MCF 10A (cell line): ENCODE measurements at regions not wholly inside any gene's neighbourhood (a gene's known extent, or its start where the extent isn't known, plus 50 kb on each side); places are given as distances from the start of the nearest gene placed in this dataset.
"Not testable (repeated sequence)": the region's sequence is repeated elsewhere in the genome, so short reads cannot be mapped to it uniquely, and the experiment has no call there.

ENCODE experiments used
- BruUV-seq: library from RNA; stranded (reverse); fragments of 400-500 nt; replicated peaks from 2 replicates; lab custom pipeline; 2021; lab: Mats Ljungman, UMichigan
- CTCF ChIA-PET: fragments of 300-600 bp; sonication (Branson Sonifier 250); formaldehyde crosslinking; extraction: SDS; loops from one replicate; lab custom pipeline; 2021; ENCODE audit warnings: antibody characterized with exemption, inconsistent platforms; lab: Yijun Ruan, JAX
- POLR2A ChIA-PET: fragments of 300-600, 350-650 bp; sonication (Branson Sonifier 250); formaldehyde crosslinking; extraction: SDS; loops from one replicate; lab custom pipeline; 2020; ENCODE audit warnings: antibody characterized with exemption, inconsistent platforms; lab: Yijun Ruan, JAX
- DNase-seq: peaks from one replicate; pipeline ENCODE4 v3.0.0-alpha.2; 2018; ENCODE audit not compliant: unreplicated experiment
- H3K27ac Mint-ChIP-seq: one replicate; pipeline ENCODE4 v1.8.0; 2022; ENCODE audit warnings: mild to moderate bottlenecking, low read depth, mixed read lengths; ENCODE audit not compliant: unreplicated experiment
- H3K27me3 Mint-ChIP-seq: one replicate; pipeline ENCODE4 v1.8.0; 2022; ENCODE audit warnings: mixed read lengths; ENCODE audit not compliant: insufficient read depth, unreplicated experiment
- H3K36me3 Mint-ChIP-seq: one replicate; pipeline ENCODE4 v1.8.0; 2022; ENCODE audit warnings: mild to moderate bottlenecking, moderate library complexity, mixed read lengths; ENCODE audit not compliant: insufficient read depth, unreplicated experiment
- H3K4me1 Mint-ChIP-seq: one replicate; pipeline ENCODE4 v1.8.0; 2022; ENCODE audit warnings: mixed read lengths; ENCODE audit not compliant: insufficient read depth, unreplicated experiment
- H3K4me3 Mint-ChIP-seq: one replicate; pipeline ENCODE4 v1.8.0; 2022; ENCODE audit warnings: mild to moderate bottlenecking, moderate library complexity, mixed read lengths; ENCODE audit not compliant: unreplicated experiment
- H3K9me3 Mint-ChIP-seq: one replicate; pipeline ENCODE4 v1.8.0; 2022; ENCODE audit warnings: mixed read lengths; ENCODE audit not compliant: unreplicated experiment
- intact Hi-C: fragments of 100-400 bp; cut with micrococcal nuclease; formaldehyde crosslinking; loops from 2 replicates; pipeline ENCODE4 v1.14.1; 2022

DNA sequence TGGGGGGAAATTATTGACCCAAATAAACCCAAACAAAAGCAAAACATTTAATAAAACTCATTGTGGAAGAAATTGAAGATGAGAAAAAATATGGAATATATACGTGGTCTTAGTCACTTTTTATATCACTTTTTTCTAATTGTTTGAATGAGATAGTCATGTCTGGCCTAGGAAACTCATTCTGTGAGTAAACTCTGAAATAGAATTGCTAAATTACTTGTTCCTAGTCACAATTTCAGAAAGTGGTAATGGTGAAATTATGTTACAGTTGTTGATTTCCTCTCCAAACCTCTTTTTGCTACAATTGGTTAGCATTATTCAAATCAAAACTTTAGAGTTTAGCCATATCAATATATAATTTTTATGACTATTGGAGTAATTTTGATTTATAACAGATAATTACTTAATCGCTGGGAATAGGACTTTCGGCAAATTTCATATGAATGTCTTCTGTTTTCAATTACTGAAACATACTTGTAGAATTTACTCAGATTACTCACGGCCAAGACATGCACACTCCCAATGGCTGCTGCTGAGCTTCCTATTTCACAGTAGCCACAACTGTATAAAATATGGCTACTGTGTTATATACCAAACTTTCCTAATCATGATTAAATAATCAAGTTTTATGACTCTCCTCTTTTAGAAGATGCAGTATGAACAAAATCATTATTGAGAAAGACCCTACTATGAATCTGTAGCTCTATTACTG lies 113.8 kb upstream of the C1QTNF3 start:
- H3K36me3 Mint-ChIP-seq, intact Hi-C loops, H3K9me3 Mint-ChIP-seq, BruUV-seq, POLR2A ChIA-PET, H3K27ac Mint-ChIP-seq, H3K4me3 Mint-ChIP-seq, H3K4me1 Mint-ChIP-seq, H3K27me3 Mint-ChIP-seq, DNase-seq: not testable (repeated sequence)
- CTCF ChIA-PET: interaction anchor here (0.9 kb wide), 1 partner anchor 317 kb away, joined by 3 read pairs; no protein-coding TSS in a partner anchor

DNA sequence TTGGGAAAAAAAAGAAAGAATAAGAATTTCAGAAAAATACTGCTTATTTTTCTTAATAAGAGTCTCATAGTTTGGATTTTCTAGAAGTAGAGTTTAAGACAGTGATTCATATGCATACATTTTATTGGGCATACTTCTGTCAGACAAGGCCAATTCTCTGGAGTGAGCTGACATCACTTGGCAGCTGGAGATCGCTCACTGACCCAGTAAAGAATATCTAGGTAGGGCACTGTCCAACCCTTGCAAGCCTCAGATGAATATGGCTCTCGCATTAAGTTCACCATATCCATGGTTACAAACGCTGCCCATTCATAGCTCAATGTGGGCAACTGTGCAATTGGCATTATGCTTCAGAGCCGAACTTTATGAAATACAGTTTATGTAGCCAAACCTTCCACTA lies 117.9 kb upstream of the C1QTNF3 start:
- H3K4me3 Mint-ChIP-seq, H3K4me1 Mint-ChIP-seq, DNase-seq, POLR2A ChIA-PET, H3K36me3 Mint-ChIP-seq, H3K27me3 Mint-ChIP-seq, BruUV-seq, H3K9me3 Mint-ChIP-seq, intact Hi-C loops, H3K27ac Mint-ChIP-seq: not testable (repeated sequence)
- CTCF ChIA-PET: interaction anchor here (0.8 kb wide), 1 partner anchor 163 kb away, joined by 3 read pairs; no protein-coding TSS in a partner anchor

DNA sequence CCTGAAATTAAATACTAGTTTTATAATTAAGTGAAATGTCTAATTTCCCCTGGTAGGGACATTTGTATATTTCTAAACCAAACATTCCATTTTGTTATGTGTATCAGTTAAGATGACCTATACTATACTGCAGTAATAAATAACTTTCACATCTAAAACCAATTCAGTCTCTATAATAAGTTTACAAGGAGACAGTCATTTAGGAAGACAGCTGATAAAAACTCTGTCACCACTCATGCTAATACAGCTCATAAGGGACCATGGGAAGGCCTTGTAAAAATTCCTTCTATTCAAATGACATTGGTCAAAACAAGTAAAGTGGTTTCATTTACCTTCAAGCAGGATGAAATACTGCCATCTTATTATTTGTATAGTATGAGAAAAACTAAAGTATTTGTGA lies 128.4 kb upstream of the C1QTNF3 start:
- BruUV-seq, POLR2A ChIA-PET, H3K9me3 Mint-ChIP-seq, H3K27ac Mint-ChIP-seq, H3K27me3 Mint-ChIP-seq, H3K4me1 Mint-ChIP-seq, CTCF ChIA-PET, intact Hi-C loops, H3K36me3 Mint-ChIP-seq, H3K4me3 Mint-ChIP-seq, DNase-seq: not testable (repeated sequence)

DNA sequence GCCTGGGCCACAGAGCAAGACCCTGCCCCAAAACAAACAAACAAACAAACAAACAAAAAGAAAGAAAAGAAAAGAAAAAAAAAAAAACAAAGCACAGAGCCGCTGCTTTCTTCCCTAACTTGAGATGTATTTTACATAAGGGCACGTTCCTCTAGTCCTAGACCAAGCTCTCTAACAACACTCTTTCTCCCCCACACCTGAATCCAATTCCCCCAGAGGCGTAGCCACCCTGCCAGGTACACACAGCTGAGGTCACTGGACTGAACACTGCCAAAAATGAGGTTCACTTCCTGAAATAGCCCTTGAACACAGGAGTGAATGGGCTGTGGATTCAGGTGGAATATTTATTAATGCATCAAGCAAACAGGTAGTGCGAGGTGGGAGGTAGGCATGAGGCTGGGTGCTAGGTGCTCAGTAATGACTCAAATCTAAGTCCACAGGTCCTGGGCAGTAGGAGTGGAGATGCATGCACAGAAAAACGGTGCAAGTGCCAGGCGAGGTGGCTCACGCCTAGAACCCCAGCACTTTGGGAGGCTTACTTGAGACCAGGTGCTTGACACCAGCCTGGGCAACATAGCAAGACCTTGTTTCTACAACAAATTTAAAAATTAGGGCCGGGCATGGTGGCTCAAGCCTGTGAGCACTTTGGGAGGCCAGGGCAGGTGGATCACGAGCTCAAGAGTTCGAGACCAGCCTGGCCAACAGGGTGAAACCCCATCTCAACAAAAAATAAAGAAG lies 136.6 kb upstream of the C1QTNF3 start:
- H3K36me3 Mint-ChIP-seq, H3K4me3 Mint-ChIP-seq, H3K9me3 Mint-ChIP-seq, POLR2A ChIA-PET, H3K27ac Mint-ChIP-seq, intact Hi-C loops, H3K4me1 Mint-ChIP-seq, BruUV-seq, H3K27me3 Mint-ChIP-seq, DNase-seq: not testable (repeated sequence)
- CTCF ChIA-PET: interaction anchor here (0.6 kb wide), 1 partner anchor 589 kb away, joined by 4 read pairs; no protein-coding TSS in a partner anchor

DNA sequence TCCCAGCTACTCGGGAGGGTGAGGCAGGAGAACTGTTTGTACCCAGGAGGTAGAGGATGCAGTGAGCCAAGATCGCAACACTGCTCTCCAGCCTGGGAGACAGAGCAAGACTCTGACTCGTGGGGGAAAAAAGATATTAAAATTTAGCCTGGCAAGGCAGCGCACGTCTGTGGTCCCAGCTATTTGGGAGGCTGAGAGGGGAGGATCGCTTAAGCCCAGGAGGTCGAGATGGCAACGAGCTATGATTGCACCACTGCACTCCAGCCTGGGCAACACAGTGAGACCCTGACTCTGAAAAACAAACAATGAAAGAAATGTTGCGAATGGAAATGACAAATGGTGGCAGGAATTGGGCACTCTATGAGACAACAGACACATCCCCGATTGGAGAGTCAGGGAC lies 137.2 kb upstream of the C1QTNF3 start:
- intact Hi-C loops, H3K27me3 Mint-ChIP-seq, H3K4me3 Mint-ChIP-seq, DNase-seq, CTCF ChIA-PET, H3K4me1 Mint-ChIP-seq, BruUV-seq, H3K9me3 Mint-ChIP-seq, H3K27ac Mint-ChIP-seq, POLR2A ChIA-PET, H3K36me3 Mint-ChIP-seq: not testable (repeated sequence)

DNA sequence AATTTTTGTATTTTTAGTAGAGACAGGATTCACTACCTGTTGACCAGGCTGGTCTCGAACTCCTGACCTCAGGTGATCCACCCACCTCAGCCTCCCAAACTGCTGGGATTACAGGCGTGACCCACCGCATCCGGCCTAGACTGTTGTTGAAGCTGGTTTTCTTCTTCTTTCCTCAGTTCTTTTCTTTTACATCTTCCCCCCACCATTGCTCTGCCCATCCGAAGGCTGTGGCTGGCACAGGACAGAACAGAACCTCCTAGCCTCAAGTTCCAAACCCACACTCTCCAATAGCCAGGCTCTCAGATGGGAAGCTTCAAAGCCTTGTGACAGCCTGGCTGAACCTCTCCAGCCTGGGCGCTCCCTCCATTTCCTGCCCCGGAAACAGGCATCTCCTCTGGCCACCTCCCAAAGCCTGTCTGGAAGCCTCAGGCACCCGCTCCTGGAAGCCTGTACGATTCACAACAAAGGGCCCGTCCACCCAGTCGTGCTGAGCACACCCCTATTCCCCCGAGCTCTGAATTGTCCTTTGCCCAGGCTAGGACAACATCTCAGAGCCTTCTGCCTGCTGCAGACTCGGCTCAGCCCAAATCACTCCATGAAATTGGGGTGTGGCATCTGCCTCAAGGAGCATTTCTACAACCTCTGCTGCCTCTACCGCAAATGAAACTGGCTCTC lies 138.1 kb upstream of the C1QTNF3 start:
- H3K4me1 Mint-ChIP-seq, DNase-seq, H3K9me3 Mint-ChIP-seq, H3K4me3 Mint-ChIP-seq, intact Hi-C loops, H3K27me3 Mint-ChIP-seq, H3K27ac Mint-ChIP-seq, BruUV-seq, POLR2A ChIA-PET, H3K36me3 Mint-ChIP-seq, CTCF ChIA-PET: not testable (repeated sequence)

DNA sequence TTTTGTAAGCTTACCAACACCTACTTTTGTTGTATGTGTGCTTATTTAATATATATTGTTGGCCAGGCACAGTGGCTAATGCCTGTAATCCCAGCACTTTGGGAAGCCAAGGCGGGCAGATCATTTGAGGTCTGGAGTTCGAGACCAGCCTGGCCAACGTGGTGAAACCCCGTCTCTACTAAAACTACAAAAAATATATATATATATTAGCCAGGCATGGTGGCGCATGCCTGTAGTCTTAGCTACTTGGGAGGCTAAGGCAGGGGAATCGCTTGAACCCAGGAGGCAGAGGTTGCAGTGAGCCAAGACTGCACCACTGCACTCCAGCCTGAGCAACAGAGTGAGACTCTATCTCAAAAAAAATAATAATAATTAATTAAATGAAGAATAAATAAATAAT lies 142.0 kb upstream of the C1QTNF3 start:
- POLR2A ChIA-PET, H3K36me3 Mint-ChIP-seq, H3K4me1 Mint-ChIP-seq, DNase-seq, H3K27ac Mint-ChIP-seq, H3K9me3 Mint-ChIP-seq, H3K4me3 Mint-ChIP-seq, H3K27me3 Mint-ChIP-seq, intact Hi-C loops, BruUV-seq: not testable (repeated sequence)
- CTCF ChIA-PET: interaction anchor here (0.7 kb wide), 1 partner anchor 473 kb away, joined by 3 read pairs; no protein-coding TSS in a partner anchor

DNA sequence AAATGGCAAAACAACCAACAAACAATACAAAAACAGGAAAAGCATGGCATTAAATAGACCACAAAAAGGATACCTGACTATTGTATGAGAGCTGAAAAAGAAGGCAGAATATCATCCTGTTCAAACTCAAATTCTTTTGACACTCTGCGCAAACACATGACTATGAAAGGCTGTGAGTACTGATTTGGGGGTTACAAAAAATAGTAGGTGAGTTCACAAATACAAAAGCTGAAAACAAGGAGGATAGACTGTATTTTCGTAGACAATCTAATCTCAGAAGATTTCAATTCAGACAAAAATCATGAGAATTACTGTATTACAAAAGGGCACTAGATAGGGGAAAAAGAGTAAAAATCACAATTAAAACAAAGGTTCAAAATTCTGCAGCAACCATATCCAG lies 142.6 kb upstream of the C1QTNF3 start:
- H3K27me3 Mint-ChIP-seq, H3K4me3 Mint-ChIP-seq, BruUV-seq, intact Hi-C loops, DNase-seq, POLR2A ChIA-PET, H3K4me1 Mint-ChIP-seq, CTCF ChIA-PET, H3K36me3 Mint-ChIP-seq, H3K27ac Mint-ChIP-seq, H3K9me3 Mint-ChIP-seq: not testable (repeated sequence)

DNA sequence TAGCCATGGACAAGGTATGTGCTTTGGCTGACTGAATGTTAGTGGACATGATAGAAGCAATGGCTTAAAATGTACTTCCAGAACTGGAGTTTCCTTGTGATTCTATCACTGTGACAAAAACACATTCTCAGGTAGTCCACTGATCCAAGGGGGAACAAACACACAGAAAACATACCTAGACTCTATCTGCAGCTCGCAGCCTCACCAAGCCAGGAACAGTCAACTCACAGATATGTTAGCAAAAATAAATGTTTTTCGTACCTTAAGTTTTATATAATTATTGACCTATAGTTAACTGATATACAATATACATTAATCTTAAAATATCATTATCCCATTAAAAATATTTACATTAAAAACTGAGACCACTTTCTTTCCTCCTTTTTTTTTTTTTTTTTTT lies 143.1 kb upstream of the C1QTNF3 start:
- intact Hi-C loops, BruUV-seq, H3K4me1 Mint-ChIP-seq, H3K9me3 Mint-ChIP-seq, H3K4me3 Mint-ChIP-seq, DNase-seq, H3K27me3 Mint-ChIP-seq, POLR2A ChIA-PET, H3K36me3 Mint-ChIP-seq, H3K27ac Mint-ChIP-seq, CTCF ChIA-PET: not testable (repeated sequence)
